ENCODE measurements at regions not wholly inside any gene's neighbourhood (a gene's known extent, or its start where the extent isn't known, plus 50 kb on each side); places are given as distances from the start of the nearest gene placed in this dataset.
"Not testable (repeated sequence)": the region's sequence is repeated elsewhere in the genome, so short reads cannot be mapped to it uniquely, and the experiment has no call there.

GRCh38 chr10:118873738-118874105, 119.0 kb upstream of the CACUL1 start:
- ChIA-PET POLR2A (no interaction called here), CTCF (no interaction called here)
- 86% methylated on average over 1 of the region's 2 CpGs for WGBS (ENCODE audit: insufficient coverage)
- peaks cover 0 to 5% (median 0%) of the 10 kb centered on the region in 5 experiments for H3K27me3 ChIP-seq (replicated peaks in 2 of 5; ENCODE audit: control insufficient read depth in 4 of 5, insufficient read depth in 5 of 5, low read length in 4 of 5)
- no peaks in the 10 kb centered on the region for H3K4me1 ChIP-seq (ENCODE audit: control extremely low read depth in 1 of 4, control insufficient read depth in 4 of 4, insufficient read depth in 4 of 4, low read length in 3 of 4)
- no peak overlapping the region for H3K4me3 ChIP-seq (ENCODE audit: control insufficient read depth in 1 of 7, extremely low read depth in 1 of 7, insufficient read depth in 4 of 7, low read depth in 2 of 7, low read length in 6 of 7)
- H3K27ac ChIP-seq (ENCODE audit: insufficient read depth in 1 of 2, low read depth in 1 of 2, low read length in 2 of 2, poor library complexity in 1 of 2, severe bottlenecking in 2 of 2) = no peak overlapping the region
- H3K36me3 ChIP-seq (ENCODE audit: control insufficient read depth in 4 of 4, insufficient read depth in 4 of 4, low read length in 3 of 4) = no peaks in the 10 kb centered on the region
- peaks cover 0 to 6% (median 3%) of the 10 kb centered on the region in 5 experiments for H3K9me3 ChIP-seq (ENCODE audit: control extremely low read depth in 1 of 5, control insufficient read depth in 4 of 5, insufficient read depth in 2 of 5, low read depth in 1 of 5, low read length in 4 of 5)
- no peak for DNase-seq

GRCh38 chr10:118874171-118874570, 119.4 kb upstream of the CACUL1 start:
- CTCF ChIA-PET = no interaction called here
- Histone ChIP-seq H3K36me3 (ENCODE audit: control insufficient read depth in 4 of 4, insufficient read depth in 4 of 4, low read length in 3 of 4) (no peaks in the 10 kb centered on the region), H3K9me3 (ENCODE audit: control extremely low read depth in 1 of 5, control insufficient read depth in 4 of 5, insufficient read depth in 2 of 5, low read depth in 1 of 5, low read length in 4 of 5) (peaks cover 0 to 6% (median 3%) of the 10 kb centered on the region in 5 experiments), H3K27ac (ENCODE audit: insufficient read depth in 1 of 2, low read depth in 1 of 2, low read length in 2 of 2, poor library complexity in 1 of 2, severe bottlenecking in 2 of 2) (no peak overlapping the region), H3K4me1 (ENCODE audit: control extremely low read depth in 1 of 4, control insufficient read depth in 4 of 4, insufficient read depth in 4 of 4, low read length in 3 of 4) (no peaks in the 10 kb centered on the region), H3K27me3 (replicated peaks in 2 of 5; ENCODE audit: control insufficient read depth in 4 of 5, insufficient read depth in 5 of 5, low read length in 4 of 5) (peaks cover 0 to 5% (median 2%) of the 10 kb centered on the region in 5 experiments), H3K4me3 (ENCODE audit: control insufficient read depth in 1 of 7, extremely low read depth in 1 of 7, insufficient read depth in 4 of 7, low read depth in 2 of 7, low read length in 6 of 7) (no peak overlapping the region)
- DNase-seq = no peak
- POLR2A ChIA-PET = no interaction called here
- WGBS (ENCODE audit: insufficient coverage) = 85% methylated on average over 2 of the region's 2 CpGs

- H3K27ac ChIP-seq (ENCODE audit: insufficient read depth in 1 of 2, low read depth in 1 of 2, low read length in 2 of 2, poor library complexity in 1 of 2, severe bottlenecking in 2 of 2) = no peak overlapping the region
- H3K27me3 ChIP-seq (replicated peaks in 2 of 5; ENCODE audit: control insufficient read depth in 4 of 5, insufficient read depth in 5 of 5, low read length in 4 of 5) = peaks cover 0 to 5% (median 0%) of the 10 kb centered on the region in 5 experiments
- no peak overlapping the region for H3K4me3 ChIP-seq (ENCODE audit: control insufficient read depth in 1 of 7, extremely low read depth in 1 of 7, insufficient read depth in 4 of 7, low read depth in 2 of 7, low read length in 6 of 7)
- peaks cover 0 to 6% (median 3%) of the 10 kb centered on the region in 5 experiments for H3K9me3 ChIP-seq (ENCODE audit: control extremely low read depth in 1 of 5, control insufficient read depth in 4 of 5, insufficient read depth in 2 of 5, low read depth in 1 of 5, low read length in 4 of 5)
- no peak for DNase-seq
- no peaks in the 10 kb centered on the region for H3K36me3 ChIP-seq (ENCODE audit: control insufficient read depth in 4 of 4, insufficient read depth in 4 of 4, low read length in 3 of 4)
- no peaks in the 10 kb centered on the region for H3K4me1 ChIP-seq (ENCODE audit: control extremely low read depth in 1 of 4, control insufficient read depth in 4 of 4, insufficient read depth in 4 of 4, low read length in 3 of 4)
- WGBS (ENCODE audit: insufficient coverage) = no CpG with 5 or more reads among the region's 1 CpG
- POLR2A ChIA-PET = no interaction called here
- CTCF ChIA-PET = no interaction called here
Measured at GRCh38 chr10:118875087-118875486, 120.3 kb upstream of the CACUL1 start.

- no CpG with 5 or more reads among the region's 2 CpGs for WGBS (ENCODE audit: insufficient coverage)
- peak; percentile 4 to 30 (median 7) for DNase-seq
- ChIA-PET POLR2A (no interaction called here), CTCF (no interaction called here)
- Histone ChIP-seq H3K36me3 (ENCODE audit: control insufficient read depth in 4 of 4, insufficient read depth in 4 of 4, low read length in 3 of 4) (no peaks in the 10 kb centered on the region), H3K4me3 (ENCODE audit: control insufficient read depth in 1 of 7, extremely low read depth in 1 of 7, insufficient read depth in 4 of 7, low read depth in 2 of 7, low read length in 6 of 7) (no peak overlapping the region), H3K27me3 (replicated peaks in 2 of 5; ENCODE audit: control insufficient read depth in 4 of 5, insufficient read depth in 5 of 5, low read length in 4 of 5) (peaks cover 0 to 2% (median 0%) of the 10 kb centered on the region in 5 experiments), H3K27ac (ENCODE audit: insufficient read depth in 1 of 2, low read depth in 1 of 2, low read length in 2 of 2, poor library complexity in 1 of 2, severe bottlenecking in 2 of 2) (no peak overlapping the region), H3K9me3 (ENCODE audit: control extremely low read depth in 1 of 5, control insufficient read depth in 4 of 5, insufficient read depth in 2 of 5, low read depth in 1 of 5, low read length in 4 of 5) (no peaks in the 10 kb centered on the region), H3K4me1 (ENCODE audit: control extremely low read depth in 1 of 4, control insufficient read depth in 4 of 4, insufficient read depth in 4 of 4, low read length in 3 of 4) (no peaks in the 10 kb centered on the region)
Measured at GRCh38 chr10:118882741-118883140, 128.0 kb upstream of the CACUL1 start.

- CTCF ChIA-PET = no interaction called here
- 56% methylated on average over 1 of the region's 1 CpG for WGBS (ENCODE audit: insufficient coverage)
- POLR2A ChIA-PET = no interaction called here
Measured at GRCh38 chr10:118892255-118892654, 137.3 kb upstream of the NANOS1 start.

GRCh38 chr10:118894891-118895290, 134.6 kb upstream of the NANOS1 start:
- H3K4me1 ChIP-seq (ENCODE audit: control extremely low read depth in 1 of 4, control insufficient read depth in 4 of 4, insufficient read depth in 4 of 4, low read length in 3 of 4); H3K9me3 ChIP-seq (ENCODE audit: control extremely low read depth in 1 of 5, control insufficient read depth in 4 of 5, insufficient read depth in 2 of 5, low read depth in 1 of 5, low read length in 4 of 5); H3K4me3 ChIP-seq (ENCODE audit: control insufficient read depth in 1 of 7, extremely low read depth in 1 of 7, insufficient read depth in 4 of 7, low read depth in 2 of 7, low read length in 6 of 7); DNase-seq; POLR2A ChIA-PET; H3K36me3 ChIP-seq (ENCODE audit: control insufficient read depth in 4 of 4, insufficient read depth in 4 of 4, low read length in 3 of 4); CTCF ChIA-PET; H3K27me3 ChIP-seq (replicated peaks in 2 of 5; ENCODE audit: control insufficient read depth in 4 of 5, insufficient read depth in 5 of 5, low read length in 4 of 5); H3K27ac ChIP-seq (ENCODE audit: insufficient read depth in 1 of 2, low read depth in 1 of 2, low read length in 2 of 2, poor library complexity in 1 of 2, severe bottlenecking in 2 of 2): not testable (repeated sequence)
- 100% methylated on average over 2 of the region's 25 CpGs for WGBS (ENCODE audit: insufficient coverage)

More at GRCh38 chr10:118892255-118892654, 137.3 kb upstream of the NANOS1 start:
- Histone ChIP-seq H3K36me3 (ENCODE audit: control insufficient read depth in 4 of 4, insufficient read depth in 4 of 4, low read length in 3 of 4) (no peaks in the 10 kb centered on the region), H3K27ac (ENCODE audit: insufficient read depth in 1 of 2, low read depth in 1 of 2, low read length in 2 of 2, poor library complexity in 1 of 2, severe bottlenecking in 2 of 2) (no peak overlapping the region), H3K4me1 (ENCODE audit: control extremely low read depth in 1 of 4, control insufficient read depth in 4 of 4, insufficient read depth in 4 of 4, low read length in 3 of 4) (no peaks in the 10 kb centered on the region), H3K9me3 (ENCODE audit: control extremely low read depth in 1 of 5, control insufficient read depth in 4 of 5, insufficient read depth in 2 of 5, low read depth in 1 of 5, low read length in 4 of 5) (peaks cover 0 to 7% (median 0%) of the 10 kb centered on the region in 5 experiments), H3K4me3 (ENCODE audit: control insufficient read depth in 1 of 7, extremely low read depth in 1 of 7, insufficient read depth in 4 of 7, low read depth in 2 of 7, low read length in 6 of 7) (no peak overlapping the region), H3K27me3 (replicated peaks in 2 of 5; ENCODE audit: control insufficient read depth in 4 of 5, insufficient read depth in 5 of 5, low read length in 4 of 5) (peaks cover 0 to 4% (median 0%) of the 10 kb centered on the region in 5 experiments)
- DNase-seq = no peak

GRCh38 chr10:118900617-118901016, 128.9 kb upstream of the NANOS1 start:
- Histone ChIP-seq H3K27ac (ENCODE audit: insufficient read depth in 1 of 2, low read depth in 1 of 2, low read length in 2 of 2, poor library complexity in 1 of 2, severe bottlenecking in 2 of 2) (no peak overlapping the region), H3K9me3 (ENCODE audit: control extremely low read depth in 1 of 5, control insufficient read depth in 4 of 5, insufficient read depth in 2 of 5, low read depth in 1 of 5, low read length in 4 of 5) (peaks cover 1 to 6% (median 3%) of the 10 kb centered on the region in 5 experiments), H3K27me3 (replicated peaks in 2 of 5; ENCODE audit: control insufficient read depth in 4 of 5, insufficient read depth in 5 of 5, low read length in 4 of 5) (peaks cover 0 to under 1% (median 0%) of the 10 kb centered on the region in 5 experiments), H3K4me3 (ENCODE audit: control insufficient read depth in 1 of 7, extremely low read depth in 1 of 7, insufficient read depth in 4 of 7, low read depth in 2 of 7, low read length in 6 of 7) (no peak overlapping the region), H3K4me1 (ENCODE audit: control extremely low read depth in 1 of 4, control insufficient read depth in 4 of 4, insufficient read depth in 4 of 4, low read length in 3 of 4) (no peaks in the 10 kb centered on the region), H3K36me3 (ENCODE audit: control insufficient read depth in 4 of 4, insufficient read depth in 4 of 4, low read length in 3 of 4) (no peaks in the 10 kb centered on the region)
- ChIA-PET POLR2A (no interaction called here), CTCF (no interaction called here)
- DNase-seq = no peak
- 93% methylated on average over 9 of the region's 9 CpGs for WGBS (ENCODE audit: insufficient coverage)

Measured in common myeloid progenitor, CD34-positive (primary cell).